SK-N-SH (cell line): ENCODE measurements at regions not wholly inside any gene's neighbourhood (a gene's known extent, or its start where the extent isn't known, plus 50 kb on each side); places are given as distances from the start of the nearest gene placed in this dataset.

Experiments
- CTCF ChIA-PET: fragments of 300-600, 350-600 bp; formaldehyde crosslinking; extraction: SDS; loops from one replicate; lab custom pipeline; 2021; lab: Yijun Ruan, JAX
- POLR2A ChIA-PET: fragments of 350-600 bp; sonication (Branson Sonifier 250); formaldehyde crosslinking; extraction: SDS; loops from one replicate; lab custom pipeline; 2020; ENCODE audit warnings: antibody characterized with exemption, inconsistent platforms; lab: Yijun Ruan, JAX
- DNase-seq: peaks from one replicate; pipeline ENCODE4 v3.0.0; 2012
- H2AFZ ChIP-seq: fragments of 200-600 bp; sonication (generic); 2 replicates; pipeline ENCODE4 v1.8.1; 2016; ENCODE audit warnings: antibody characterized with exemption, mild to moderate bottlenecking, low read depth
- H3F3A ChIP-seq: fragments of 200-600 bp; sonication (generic); replicated peaks from 2 replicates; pipeline ENCODE3; 2016; ENCODE audit warnings: antibody characterized with exemption, mild to moderate bottlenecking; ENCODE audit not compliant: insufficient read depth
- H3K27ac ChIP-seq, 2 experiments: fragments of 200-500 bp in 1 of 2; fragments of 200-600 bp in 1 of 2; sonication (Bioruptor generic) in 1 of 2; sonication (generic), shearing (Covaris generic) in 1 of 2; 2 replicates each; pipeline versions ENCODE4 v1.5.1 to v1.6.1; 2014 to 2016; ENCODE audit warnings: low read depth in 2 of 2, inconsistent platforms in 1 of 2, low read length in 1 of 2, mild to moderate bottlenecking in 1 of 2, mixed read lengths in 1 of 2
- H3K27me3 ChIP-seq: fragments of 200-600 bp; sonication (generic), shearing (Covaris generic); 2 replicates; pipeline ENCODE4 v1.6.1; 2016; ENCODE audit warnings: mixed run types; ENCODE audit not compliant: insufficient read depth
- H3K36me3 ChIP-seq, 2 experiments: fragments of 200-500 bp in 1 of 2; fragments of 200-600 bp in 1 of 2; sonication (Bioruptor generic) in 1 of 2; sonication (generic) in 1 of 2; replicated peaks in 1 of 2; 2 replicates each; pipeline versions ENCODE3 to v1.5.1; 2014 to 2016; ENCODE audit warnings: low read length in 1 of 2, mild to moderate bottlenecking in 1 of 2; ENCODE audit not compliant: insufficient read depth in 2 of 2, control insufficient read depth in 1 of 2
- H3K4me1 ChIP-seq, 2 experiments: fragments of 200-500 bp in 1 of 2; fragments of 200-600 bp in 1 of 2; sonication (Bioruptor generic) in 1 of 2; sonication (generic), shearing (Covaris generic) in 1 of 2; 2 replicates each; pipeline versions ENCODE4 v1.5.1 to v1.6.1; 2014 to 2016; ENCODE audit warnings: low read depth in 1 of 2, low read length in 1 of 2, mixed run types in 1 of 2; ENCODE audit not compliant: insufficient read depth in 2 of 2, control insufficient read depth in 1 of 2
- H3K4me2 ChIP-seq: fragments of 200-600 bp; sonication (generic), shearing (Covaris generic); 2 replicates; pipeline ENCODE4 v1.6.1; 2017; ENCODE audit warnings: mixed run types
- H3K4me3 ChIP-seq, 2 experiments: fragments of 200-500 bp in 1 of 2; fragments of 200-600 bp in 1 of 2; sonication (Bioruptor generic) in 1 of 2; sonication (generic), shearing (Covaris generic) in 1 of 2; 2 replicates each; pipeline versions ENCODE4 v1.5.1 to v1.8.1; 2014 to 2016; ENCODE audit warnings: low read depth in 2 of 2, inconsistent platforms in 1 of 2, low read length in 1 of 2, mild to moderate bottlenecking in 1 of 2, mixed read lengths in 1 of 2, moderate library complexity in 1 of 2
- H3K79me2 ChIP-seq: fragments of 200-600 bp; sonication (generic); 2 replicates; pipeline ENCODE4 v1.8.1; 2017; ENCODE audit warnings: mild to moderate bottlenecking; ENCODE audit not compliant: insufficient read depth
- H3K9ac ChIP-seq: fragments of 200-600 bp; sonication (generic); 2 replicates; pipeline ENCODE4 v1.6.1; 2017; ENCODE audit warnings: mixed run types
- H3K9me2 ChIP-seq: fragments of 200-600 bp; sonication (generic); 2 replicates; pipeline ENCODE4 v1.6.1; 2017; ENCODE audit warnings: mixed run types
- H3K9me3 ChIP-seq: fragments of 200-600 bp; sonication (generic); 2 replicates; pipeline ENCODE4 v1.6.1; 2017; ENCODE audit warnings: mixed run types, mild to moderate bottlenecking, moderate library complexity
- H4K20me1 ChIP-seq: fragments of 200-600 bp; sonication (generic); 2 replicates; pipeline ENCODE4 v1.6.1; 2017; ENCODE audit warnings: mild to moderate bottlenecking, mixed run types; ENCODE audit not compliant: insufficient read depth
- CHD2 ChIP-seq: fragments of 150-350 bp; IDR thresholded peaks from 2 replicates; pipeline ENCODE4 v1.6.1; 2018; ENCODE audit warnings: low read length; ENCODE audit not compliant: partially characterized antibody
- FOSL2 ChIP-seq: IDR thresholded peaks from 2 replicates; pipeline ENCODE4 v1.4.0; 2012; ENCODE audit warnings: low read depth, mild to moderate bottlenecking, moderate library complexity, borderline replicate concordance
- FOXM1 ChIP-seq: IDR thresholded peaks from 2 replicates; pipeline ENCODE4 v1.4.0; 2012; ENCODE audit warnings: low read depth, mild to moderate bottlenecking
- GATA2 ChIP-seq: sonication (generic); formaldehyde crosslinking; IDR thresholded peaks from 2 replicates; pipeline ENCODE4 v1.5.0; 2020; ENCODE audit warnings: mild to moderate bottlenecking, missing genetic modification reagents
- MEF2A ChIP-seq: IDR thresholded peaks from 2 replicates; pipeline ENCODE4 v1.4.0; 2012; ENCODE audit warnings: low read depth, borderline replicate concordance
- MXI1 ChIP-seq: IDR thresholded peaks from 2 replicates; pipeline ENCODE4 v1.6.1; 2012; ENCODE audit warnings: mild to moderate bottlenecking, low read depth, low read length, improper control_type of control experiment
- POLR2AphosphoS5 ChIP-seq: IDR thresholded peaks from 2 replicates; pipeline ENCODE4 v1.6.1; 2012; ENCODE audit warnings: low read depth, low read length
- RAD21 ChIP-seq: IDR thresholded peaks from 2 replicates; pipeline ENCODE4 v1.6.1; 2012; ENCODE audit warnings: mild to moderate bottlenecking, low read length
- RCOR1 ChIP-seq: fragments of 150-350 bp; IDR thresholded peaks from 2 replicates; pipeline ENCODE4 v1.6.1; 2017; ENCODE audit warnings: antibody characterized with exemption, low read length
- SIN3A ChIP-seq: IDR thresholded peaks from 2 replicates; pipeline ENCODE4 v1.6.1; 2012; ENCODE audit warnings: low read depth, mild to moderate bottlenecking, low read length, moderate library complexity, borderline replicate concordance
- TAF1 ChIP-seq: IDR thresholded peaks from 2 replicates; pipeline ENCODE4 v1.6.1; 2012; ENCODE audit warnings: low read depth, mild to moderate bottlenecking, low read length, moderate library complexity, borderline replicate concordance
- YY1 ChIP-seq: IDR thresholded peaks from 2 replicates; pipeline ENCODE4 v1.4.0; 2012; ENCODE audit warnings: low read depth, mild to moderate bottlenecking
- WGBS: methylation state at CpG from one replicate; pipeline ENCODE4 v1.1.6; 2017; ENCODE audit warnings: low lambda C conversion rate; 5-methylcytosine and 5-hydroxymethylcytosine counted together
- TF ChIP-seq, protein P1 (sequence below): fragments of 150-350 bp; IDR thresholded peaks from 2 replicates; pipeline ENCODE4 v1.6.1; 2017; ENCODE audit warnings: antibody characterized with exemption, low read length, low read depth, borderline replicate concordance
- TF ChIP-seq, protein P2 (sequence below): IDR thresholded peaks from 2 replicates; pipeline ENCODE4 v1.4.0; 2012; ENCODE audit warnings: low read depth
- TF ChIP-seq, protein P3 (sequence below): IDR thresholded peaks from 2 replicates; pipeline ENCODE4 v1.4.0; 2012; ENCODE audit warnings: low read depth, borderline replicate concordance

DNA sequence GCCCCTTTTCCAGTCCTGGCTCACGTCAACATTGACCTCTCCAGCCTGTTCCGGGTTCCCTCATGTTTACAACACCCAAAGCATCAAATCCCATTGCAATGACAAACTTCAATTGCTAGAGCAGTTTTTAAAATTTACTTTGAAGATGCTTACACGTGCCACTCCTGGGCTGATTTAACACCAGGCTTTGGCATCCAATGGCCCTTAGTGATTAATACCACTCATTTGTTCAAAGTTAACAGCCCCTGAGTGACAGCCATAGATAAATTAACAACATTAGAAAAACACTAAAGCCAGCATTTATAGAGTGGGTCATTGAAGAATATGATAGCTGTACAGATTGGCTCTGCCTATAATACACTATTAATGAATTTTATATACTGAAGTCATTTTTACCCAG lies 135.1 kb downstream of the PMP22 start:
- H3K36me3 ChIP-seq: no peaks in the 10 kb centered on the region
- H3K27me3 ChIP-seq: no peaks in the 10 kb centered on the region; the same call in 1 of the 2 replicates
- TF ChIP-seq CHD2 (no peak), YY1 (no peak), GATA2 (no peak), FOSL2 (no peak), POLR2AphosphoS5 (no peak)
- TF ChIP-seq, protein P1, sequence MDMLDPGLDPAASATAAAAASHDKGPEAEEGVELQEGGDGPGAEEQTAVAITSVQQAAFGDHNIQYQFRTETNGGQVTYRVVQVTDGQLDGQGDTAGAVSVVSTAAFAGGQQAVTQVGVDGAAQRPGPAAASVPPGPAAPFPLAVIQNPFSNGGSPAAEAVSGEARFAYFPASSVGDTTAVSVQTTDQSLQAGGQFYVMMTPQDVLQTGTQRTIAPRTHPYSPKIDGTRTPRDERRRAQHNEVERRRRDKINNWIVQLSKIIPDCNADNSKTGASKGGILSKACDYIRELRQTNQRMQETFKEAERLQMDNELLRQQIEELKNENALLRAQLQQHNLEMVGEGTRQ: no peak
- TF ChIP-seq, protein P2, sequence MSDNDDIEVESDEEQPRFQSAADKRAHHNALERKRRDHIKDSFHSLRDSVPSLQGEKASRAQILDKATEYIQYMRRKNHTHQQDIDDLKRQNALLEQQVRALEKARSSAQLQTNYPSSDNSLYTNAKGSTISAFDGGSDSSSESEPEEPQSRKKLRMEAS: no peak

DNA sequence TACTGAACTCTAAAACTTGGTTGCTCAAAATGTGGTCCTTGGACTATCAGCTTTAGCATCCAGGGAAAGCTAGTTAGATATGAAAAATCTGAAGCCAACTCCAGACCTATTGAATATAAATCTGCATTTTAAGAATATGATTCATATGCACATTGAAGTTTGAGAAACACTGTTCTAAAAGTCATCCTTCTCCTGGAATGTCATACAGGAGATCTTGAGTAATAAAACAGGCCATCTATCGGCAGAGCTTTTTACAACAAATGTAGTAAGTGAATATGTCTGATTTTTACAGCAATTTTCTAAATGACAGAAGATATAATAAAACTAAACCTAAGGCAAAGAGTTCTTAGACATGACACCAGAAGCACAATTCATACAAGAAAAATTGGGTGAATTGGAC lies 140.4 kb downstream of the PMP22 start:
- Histone ChIP-seq H3K79me2 (no peaks in the 10 kb centered on the region), H2AFZ (no peak overlapping the region), H4K20me1 (no peaks in the 10 kb centered on the region), H3K36me3 (no peaks in the 10 kb centered on the region), H3K9me2 (no peaks in the 10 kb centered on the region), H3K4me2 (no peak overlapping the region), H3K27ac (no peak overlapping the region), H3F3A (no peaks in the 10 kb centered on the region), H3K9ac (no peak overlapping the region), H3K4me3 (no peak overlapping the region), H3K9me3 (no peaks in the 10 kb centered on the region), H3K4me1 (no peaks in the 10 kb centered on the region), H3K27me3 (no peaks in the 10 kb centered on the region; the same call in 1 of the 2 replicates)
- DNase-seq: no peak
- TF ChIP-seq RAD21 (no peak), MXI1 (no peak), MEF2A (no peak), POLR2AphosphoS5 (no peak), TAF1 (no peak), RCOR1 (no peak), GATA2 (no peak), FOXM1 (no peak), SIN3A (no peak), YY1 (no peak)
- TF ChIP-seq, protein P3, sequence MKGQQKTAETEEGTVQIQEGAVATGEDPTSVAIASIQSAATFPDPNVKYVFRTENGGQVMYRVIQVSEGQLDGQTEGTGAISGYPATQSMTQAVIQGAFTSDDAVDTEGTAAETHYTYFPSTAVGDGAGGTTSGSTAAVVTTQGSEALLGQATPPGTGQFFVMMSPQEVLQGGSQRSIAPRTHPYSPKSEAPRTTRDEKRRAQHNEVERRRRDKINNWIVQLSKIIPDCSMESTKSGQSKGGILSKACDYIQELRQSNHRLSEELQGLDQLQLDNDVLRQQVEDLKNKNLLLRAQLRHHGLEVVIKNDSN: no peak
- CTCF ChIA-PET: no interaction called here
- 0% methylated on average over 1 of the region's 1 CpG for WGBS
- POLR2A ChIA-PET: no interaction called here

More for the DNA sequence above, 135.1 kb downstream of the PMP22 start:
- H3K27ac ChIP-seq: no peak overlapping the region
- H2AFZ ChIP-seq: no peak overlapping the region
- WGBS: 0% methylated on average over 3 of the region's 3 CpGs
- H3K9ac ChIP-seq: no peak overlapping the region
- H3K9me2 ChIP-seq: no peaks in the 10 kb centered on the region
- no peak for DNase-seq
- ChIA-PET POLR2A (no interaction called here), CTCF (no interaction called here)
- no peaks in the 10 kb centered on the region for H4K20me1 ChIP-seq
- H3F3A ChIP-seq: no peaks in the 10 kb centered on the region
- no peak overlapping the region for H3K4me3 ChIP-seq
- H3K4me1 ChIP-seq: no peaks in the 10 kb centered on the region
- no peaks in the 10 kb centered on the region for H3K9me3 ChIP-seq
- H3K79me2 ChIP-seq: no peaks in the 10 kb centered on the region
- no peak overlapping the region for H3K4me2 ChIP-seq
